ENCODE measurements at regions not wholly inside any gene's neighbourhood (a gene's known extent, or its start where the extent isn't known, plus 50 kb on each side); places are given as distances from the start of the nearest gene placed in this dataset.

DNA sequence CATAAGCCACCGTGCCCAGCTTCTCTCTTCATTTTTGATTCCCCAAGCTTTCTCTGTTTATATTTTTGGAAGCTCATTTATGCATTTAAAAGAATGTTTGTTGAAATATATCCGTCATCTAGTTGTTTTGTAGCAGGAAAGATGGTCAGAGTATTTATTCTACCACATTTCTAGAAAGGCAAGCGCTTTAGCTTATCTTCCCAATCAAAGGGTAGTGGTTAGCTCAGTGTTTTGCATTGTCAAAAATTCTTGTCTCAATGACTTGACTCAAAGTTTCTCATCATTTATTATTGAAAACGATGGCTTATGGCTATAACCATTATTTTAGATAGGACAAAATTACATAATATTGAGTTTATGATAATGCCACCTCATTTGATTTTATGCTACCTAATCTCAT is 116.1 kb upstream of the ZP4 start:
- Histone ChIP-seq H3K4me3 (no peak overlapping the region), H2AFZ (no peak overlapping the region), H3K4me1 (replicated peaks; ENCODE audit: insufficient read depth) (no peaks in the 10 kb centered on the region), H3K4me2 (no peak overlapping the region), H3K9me2 (ENCODE audit: insufficient read depth) (no peaks in the 10 kb centered on the region), H3K9me3 (ENCODE audit: insufficient read depth, low read depth) (no peaks in the 10 kb centered on the region), H3F3A (ENCODE audit: insufficient read depth, low read depth) (no peaks in the 10 kb centered on the region), H3K27ac (no peak overlapping the region), H4K20me1 (ENCODE audit: insufficient read depth) (no peaks in the 10 kb centered on the region), H3K36me3 (ENCODE audit: low read depth) (no peaks in the 10 kb centered on the region), H3K27me3 (ENCODE audit: insufficient read depth, low read depth) (no peaks in the 10 kb centered on the region), H3K79me2 (ENCODE audit: low read depth) (no peaks in the 10 kb centered on the region)
- no TSS peak for BruUV-seq (replicated peaks)
- ChIA-PET CTCF (no interaction called here), POLR2A (ENCODE audit: unreplicated experiment) (no interaction called here)
- TF ChIP-seq EZH2 (IDR thresholded peaks at IDR 0.05; ENCODE audit: low read depth): no peak
- TF ChIP-seq, protein P1, sequence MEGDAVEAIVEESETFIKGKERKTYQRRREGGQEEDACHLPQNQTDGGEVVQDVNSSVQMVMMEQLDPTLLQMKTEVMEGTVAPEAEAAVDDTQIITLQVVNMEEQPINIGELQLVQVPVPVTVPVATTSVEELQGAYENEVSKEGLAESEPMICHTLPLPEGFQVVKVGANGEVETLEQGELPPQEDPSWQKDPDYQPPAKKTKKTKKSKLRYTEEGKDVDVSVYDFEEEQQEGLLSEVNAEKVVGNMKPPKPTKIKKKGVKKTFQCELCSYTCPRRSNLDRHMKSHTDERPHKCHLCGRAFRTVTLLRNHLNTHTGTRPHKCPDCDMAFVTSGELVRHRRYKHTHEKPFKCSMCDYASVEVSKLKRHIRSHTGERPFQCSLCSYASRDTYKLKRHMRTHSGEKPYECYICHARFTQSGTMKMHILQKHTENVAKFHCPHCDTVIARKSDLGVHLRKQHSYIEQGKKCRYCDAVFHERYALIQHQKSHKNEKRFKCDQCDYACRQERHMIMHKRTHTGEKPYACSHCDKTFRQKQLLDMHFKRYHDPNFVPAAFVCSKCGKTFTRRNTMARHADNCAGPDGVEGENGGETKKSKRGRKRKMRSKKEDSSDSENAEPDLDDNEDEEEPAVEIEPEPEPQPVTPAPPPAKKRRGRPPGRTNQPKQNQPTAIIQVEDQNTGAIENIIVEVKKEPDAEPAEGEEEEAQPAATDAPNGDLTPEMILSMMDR (conservative IDR thresholded peaks at IDR 0.05): no peak
- DNase-seq: no peak
- intact Hi-C loops (cut with micrococcal nuclease; ENCODE audit: unreplicated experiment): no loop called here

GRCh38 chr1:238005116-238005515 is 114.4 kb upstream of the ZP4 start:
- Histone ChIP-seq H3F3A (ENCODE audit: insufficient read depth, low read depth) (no peaks in the 10 kb centered on the region), H3K4me3 (no peak overlapping the region), H3K4me2 (no peak overlapping the region), H3K9me3 (ENCODE audit: insufficient read depth, low read depth) (no peaks in the 10 kb centered on the region), H3K79me2 (ENCODE audit: low read depth) (no peaks in the 10 kb centered on the region), H3K27ac (no peak overlapping the region), H3K27me3 (ENCODE audit: insufficient read depth, low read depth) (no peaks in the 10 kb centered on the region), H3K4me1 (replicated peaks; ENCODE audit: insufficient read depth) (no peaks in the 10 kb centered on the region), H4K20me1 (ENCODE audit: insufficient read depth) (no peaks in the 10 kb centered on the region), H3K9me2 (ENCODE audit: insufficient read depth) (no peaks in the 10 kb centered on the region), H2AFZ (no peak overlapping the region), H3K36me3 (ENCODE audit: low read depth) (no peaks in the 10 kb centered on the region)
- no peak for TF ChIP-seq EZH2 (IDR thresholded peaks at IDR 0.05; ENCODE audit: low read depth)
- TF ChIP-seq, protein P1 (conservative IDR thresholded peaks at IDR 0.05): no peak
- intact Hi-C loops (cut with micrococcal nuclease; ENCODE audit: unreplicated experiment): no loop called here
- DNase-seq: no peak
- BruUV-seq (replicated peaks): no TSS peak
- ChIA-PET POLR2A (ENCODE audit: unreplicated experiment) (no interaction called here), CTCF (no interaction called here)

- Histone ChIP-seq H3K36me3 (ENCODE audit: low read depth) (no peaks in the 10 kb centered on the region), H3K27me3 (ENCODE audit: insufficient read depth, low read depth) (no peaks in the 10 kb centered on the region), H3K27ac (no peak overlapping the region), H3F3A (ENCODE audit: insufficient read depth, low read depth) (no peaks in the 10 kb centered on the region), H3K4me3 (no peak overlapping the region), H4K20me1 (ENCODE audit: insufficient read depth) (no peaks in the 10 kb centered on the region), H3K4me1 (replicated peaks; ENCODE audit: insufficient read depth) (no peaks in the 10 kb centered on the region), H3K9me3 (ENCODE audit: insufficient read depth, low read depth) (no peaks in the 10 kb centered on the region), H2AFZ (no peak overlapping the region), H3K4me2 (no peak overlapping the region), H3K9me2 (ENCODE audit: insufficient read depth) (no peaks in the 10 kb centered on the region), H3K79me2 (ENCODE audit: low read depth) (no peaks in the 10 kb centered on the region)
- intact Hi-C loops (cut with micrococcal nuclease; ENCODE audit: unreplicated experiment): no loop called here
- TF ChIP-seq, protein P1 (conservative IDR thresholded peaks at IDR 0.05): no peak
- TF ChIP-seq EZH2 (IDR thresholded peaks at IDR 0.05; ENCODE audit: low read depth): no peak
- BruUV-seq (replicated peaks): no TSS peak
- ChIA-PET CTCF (no interaction called here), POLR2A (ENCODE audit: unreplicated experiment) (no interaction called here)
- DNase-seq: no peak
Measured at GRCh38 chr1:238001818-238002217, 111.1 kb upstream of the ZP4 start.
